HEK293T (cell line): ENCODE measurements at regions not wholly inside any gene's neighbourhood (a gene's known extent, or its start where the extent isn't known, plus 50 kb on each side); places are given as distances from the start of the nearest gene placed in this dataset.

Source experiments
- ELF4 ChIP-seq: fragments of 450-650 bp; IDR thresholded peaks from 2 replicates; pipeline ENCODE4 v1.6.1; 2017; ENCODE audit warnings: antibody characterized with exemption
- FOXK2 ChIP-seq: fragments of 450-650 bp; IDR thresholded peaks from 2 replicates; pipeline ENCODE4 v1.6.1; 2016; ENCODE audit warnings: mild to moderate bottlenecking
- HDGF ChIP-seq: fragments of 450-650 bp; IDR thresholded peaks from 2 replicates; pipeline ENCODE4 v1.6.1; 2017; ENCODE audit warnings: antibody characterized with exemption, borderline replicate concordance
- LEF1 ChIP-seq: fragments of 450-650 bp; IDR thresholded peaks from 2 replicates; pipeline ENCODE4 v1.6.1; 2017; ENCODE audit warnings: mild to moderate bottlenecking, borderline replicate concordance
- PKNOX1 ChIP-seq: fragments of 450-650 bp; IDR thresholded peaks from 2 replicates; pipeline ENCODE4 v1.6.1; 2016
- SP1 ChIP-seq: fragments of 450-650 bp; IDR thresholded peaks from 2 replicates; pipeline ENCODE4 v1.6.1; 2017
- ZNF384 ChIP-seq: fragments of 450-650 bp; IDR thresholded peaks from 2 replicates; pipeline ENCODE4 v1.6.1; 2016

- no peak for TF ChIP-seq FOXK2
- no peak for TF ChIP-seq ELF4
- TF ChIP-seq PKNOX1 = no peak
- TF ChIP-seq ZNF384 = no peak
- no peak for TF ChIP-seq HDGF
- TF ChIP-seq LEF1 = no peak
- no peak for TF ChIP-seq SP1
These were observed 91.4 kb downstream of the RPRM start for GRCh38 chr2:153387203-153387602.
